ENCODE measurements at regions not wholly inside any gene's neighbourhood (a gene's known extent, or its start where the extent isn't known, plus 50 kb on each side); places are given as distances from the start of the nearest gene placed in this dataset.

DNA sequence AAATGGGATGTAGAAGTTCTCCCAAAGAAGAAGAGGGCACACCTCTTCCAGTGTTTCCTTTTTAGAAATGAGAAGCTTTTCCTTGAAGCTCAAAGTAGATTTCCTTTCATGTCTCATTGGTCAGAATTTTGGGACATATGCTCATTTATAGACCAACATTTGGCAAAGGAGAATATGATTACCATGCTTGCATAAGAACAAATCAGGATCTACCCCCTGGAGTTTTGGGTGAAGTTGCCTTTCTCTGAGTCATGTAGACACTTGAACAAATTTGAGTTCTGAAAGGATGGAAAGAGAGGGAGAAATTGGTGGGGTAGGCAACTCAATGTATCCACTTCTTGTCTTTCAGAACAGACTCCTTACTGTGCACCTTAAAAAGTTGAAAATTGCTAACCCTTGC, 409.0 kb downstream of the SLC4A3 start:
- Histone ChIP-seq H3K27me3 (ENCODE audit: control insufficient read depth in 2 of 2, insufficient read depth in 1 of 2, low read length in 1 of 2) (no peaks in the 10 kb centered on the region), H3K27ac (ENCODE audit: low read depth in 1 of 2, low read length in 1 of 2) (no peak overlapping the region), H3K36me3 (ENCODE audit: control insufficient read depth in 2 of 2, insufficient read depth in 2 of 2, low read length in 1 of 2) (no peaks in the 10 kb centered on the region), H3K9me3 (ENCODE audit: control insufficient read depth in 2 of 2, insufficient read depth in 1 of 2, low read length in 1 of 2) (no peaks in the 10 kb centered on the region), H3K4me3 (ENCODE audit: low read length in 2 of 2) (no peak overlapping the region), H3K4me1 (ENCODE audit: control insufficient read depth in 2 of 2, insufficient read depth in 2 of 2, low read length in 2 of 2) (no peaks in the 10 kb centered on the region)
- no peak for DNase-seq (ENCODE audit: low read depth in 6 of 9, low spot score in 9 of 9)

DNA sequence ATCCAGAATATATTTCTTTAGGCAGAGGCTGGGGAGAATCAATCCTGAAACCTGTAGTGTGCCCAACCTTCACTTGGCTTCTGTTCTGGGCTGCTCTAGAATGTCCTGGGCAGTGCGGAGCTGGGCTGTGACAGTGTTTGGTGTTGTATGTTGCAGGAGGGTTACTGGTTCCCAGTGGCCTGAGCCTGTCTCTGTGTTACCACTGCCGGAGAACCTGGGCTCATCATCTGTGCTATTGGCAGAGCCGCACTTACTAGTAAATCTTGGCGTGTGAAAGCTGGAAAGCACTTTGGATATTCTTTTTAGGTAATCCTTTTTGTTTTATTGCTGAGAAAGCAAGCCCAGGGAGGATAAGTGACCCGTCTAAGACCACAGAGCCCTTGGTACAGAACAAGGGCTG, 412.9 kb downstream of the SLC4A3 start:
- Histone ChIP-seq H3K36me3 (ENCODE audit: control insufficient read depth in 2 of 2, insufficient read depth in 2 of 2, low read length in 1 of 2) (no peaks in the 10 kb centered on the region), H3K27me3 (ENCODE audit: control insufficient read depth in 2 of 2, insufficient read depth in 1 of 2, low read length in 1 of 2) (no peaks in the 10 kb centered on the region), H3K4me1 (ENCODE audit: control insufficient read depth in 2 of 2, insufficient read depth in 2 of 2, low read length in 2 of 2) (no peaks in the 10 kb centered on the region), H3K9me3 (ENCODE audit: control insufficient read depth in 2 of 2, insufficient read depth in 1 of 2, low read length in 1 of 2) (no peaks in the 10 kb centered on the region), H3K4me3 (ENCODE audit: low read length in 2 of 2) (no peak overlapping the region), H3K27ac (ENCODE audit: low read depth in 1 of 2, low read length in 1 of 2) (no peak overlapping the region)
- 98% methylated on average over 5 of the region's 5 CpGs for WGBS
- no peak for DNase-seq (ENCODE audit: low read depth in 6 of 9, low spot score in 9 of 9)

DNA sequence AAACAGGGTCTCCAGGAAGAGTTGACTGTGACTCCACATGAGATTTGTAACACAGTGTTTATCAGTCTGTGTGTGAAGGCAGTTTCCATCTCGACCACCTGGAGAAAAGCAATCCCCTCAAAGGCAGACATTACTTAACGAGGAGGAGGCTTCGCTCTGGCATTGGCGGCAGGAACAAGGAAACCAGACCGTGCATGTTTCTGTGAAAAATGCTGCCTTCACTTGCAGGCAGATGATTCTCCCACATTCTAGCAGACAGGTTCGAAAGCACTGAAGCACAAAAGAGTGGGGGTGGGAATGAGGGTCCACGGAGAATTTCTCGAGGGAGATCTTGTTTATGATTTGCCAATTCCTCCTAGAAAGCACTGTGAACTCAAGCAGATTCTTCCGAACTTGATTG, 414.0 kb downstream of the SLC4A3 start:
- no peaks in the 10 kb centered on the region for H3K27me3 ChIP-seq (ENCODE audit: control insufficient read depth in 2 of 2, insufficient read depth in 1 of 2, low read length in 1 of 2)
- no peaks in the 10 kb centered on the region for H3K9me3 ChIP-seq (ENCODE audit: control insufficient read depth in 2 of 2, insufficient read depth in 1 of 2, low read length in 1 of 2)
- no peaks in the 10 kb centered on the region for H3K36me3 ChIP-seq (ENCODE audit: control insufficient read depth in 2 of 2, insufficient read depth in 2 of 2, low read length in 1 of 2)
- no peak overlapping the region for H3K4me3 ChIP-seq (ENCODE audit: low read length in 2 of 2)
- WGBS, result 83% methylated on average over 9 of the region's 9 CpGs
- no peak for DNase-seq (ENCODE audit: low read depth in 6 of 9, low spot score in 9 of 9)
- H3K27ac ChIP-seq (ENCODE audit: low read depth in 1 of 2, low read length in 1 of 2), result no peak overlapping the region
- H3K4me1 ChIP-seq (ENCODE audit: control insufficient read depth in 2 of 2, insufficient read depth in 2 of 2, low read length in 2 of 2), result no peaks in the 10 kb centered on the region

DNA sequence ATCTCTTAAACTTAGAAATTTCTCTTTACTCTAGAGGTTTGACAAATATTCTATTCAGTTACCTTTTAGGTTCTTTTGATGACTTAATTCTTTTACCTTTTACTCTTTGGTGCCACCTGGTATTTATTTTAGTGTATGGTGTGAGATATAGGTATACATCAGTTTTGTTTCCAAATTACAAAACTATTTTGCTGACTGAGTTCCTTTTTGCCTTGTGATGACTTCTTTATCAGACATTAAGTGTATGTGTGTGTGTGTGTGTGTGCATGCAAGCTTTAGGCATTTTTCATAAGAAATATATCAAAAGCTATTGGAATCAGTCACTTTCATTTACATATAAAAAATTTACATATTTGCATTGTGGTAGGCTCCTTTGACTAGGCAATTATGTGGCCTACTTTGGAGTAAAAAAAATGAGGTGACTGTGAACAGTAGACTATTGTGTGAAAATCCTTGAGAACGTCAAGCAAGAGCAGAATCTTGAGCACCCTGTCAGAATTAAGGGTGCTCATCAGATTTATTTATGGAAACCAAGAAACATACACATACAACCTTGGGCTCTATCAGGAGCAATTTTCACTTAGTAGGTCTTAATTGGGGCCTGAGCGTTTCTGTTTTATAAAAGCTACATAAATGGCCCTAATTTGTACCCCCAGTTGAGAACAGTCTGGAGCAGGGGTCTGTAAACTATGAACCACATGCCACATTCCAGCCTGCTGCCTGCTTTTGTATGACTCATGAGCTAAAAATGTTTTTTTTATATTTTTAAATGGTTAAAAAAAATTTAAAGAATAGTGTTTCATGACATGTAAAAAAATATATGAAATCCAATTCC, 415.9 kb downstream of the SLC4A3 start:
- no peaks in the 10 kb centered on the region for H3K4me1 ChIP-seq (ENCODE audit: control insufficient read depth in 2 of 2, insufficient read depth in 2 of 2, low read length in 2 of 2)
- no peaks in the 10 kb centered on the region for H3K27me3 ChIP-seq (ENCODE audit: control insufficient read depth in 2 of 2, insufficient read depth in 1 of 2, low read length in 1 of 2)
- H3K36me3 ChIP-seq (ENCODE audit: control insufficient read depth in 2 of 2, insufficient read depth in 2 of 2, low read length in 1 of 2), result no peaks in the 10 kb centered on the region
- H3K9me3 ChIP-seq (ENCODE audit: control insufficient read depth in 2 of 2, insufficient read depth in 1 of 2, low read length in 1 of 2), result no peaks in the 10 kb centered on the region
- H3K4me3 ChIP-seq (ENCODE audit: low read length in 2 of 2), result no peak overlapping the region
- DNase-seq (ENCODE audit: low read depth in 6 of 9, low spot score in 9 of 9), result no peak
- H3K27ac ChIP-seq (ENCODE audit: low read depth in 1 of 2, low read length in 1 of 2), result no peak overlapping the region
- WGBS, result 92% methylated on average over 2 of the region's 2 CpGs

DNA sequence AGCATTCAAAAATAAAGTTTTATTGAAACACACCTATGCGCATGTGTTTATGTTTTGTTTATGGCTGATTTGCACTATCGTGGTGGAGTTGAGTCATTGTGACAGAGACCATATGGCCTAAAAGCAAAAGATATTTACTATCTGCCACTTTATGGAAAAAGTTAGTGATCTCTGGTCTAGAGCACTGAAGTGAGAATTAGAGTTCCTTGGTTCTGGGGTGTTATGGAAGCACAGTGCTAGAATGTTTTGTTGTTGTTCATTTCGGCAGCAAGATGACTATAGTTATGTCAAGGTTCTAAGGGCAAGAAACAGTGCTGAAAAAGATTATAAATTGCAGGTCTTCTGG, 416.5 kb downstream of the SLC4A3 start:
- no peaks in the 10 kb centered on the region for H3K36me3 ChIP-seq (ENCODE audit: control insufficient read depth in 2 of 2, insufficient read depth in 2 of 2, low read length in 1 of 2)
- WGBS, result 98% methylated on average over 3 of the region's 3 CpGs
- no peaks in the 10 kb centered on the region for H3K27me3 ChIP-seq (ENCODE audit: control insufficient read depth in 2 of 2, insufficient read depth in 1 of 2, low read length in 1 of 2)
- H3K4me3 ChIP-seq (ENCODE audit: low read length in 2 of 2), result no peak overlapping the region
- no peaks in the 10 kb centered on the region for H3K9me3 ChIP-seq (ENCODE audit: control insufficient read depth in 2 of 2, insufficient read depth in 1 of 2, low read length in 1 of 2)
- no peaks in the 10 kb centered on the region for H3K4me1 ChIP-seq (ENCODE audit: control insufficient read depth in 2 of 2, insufficient read depth in 2 of 2, low read length in 2 of 2)
- DNase-seq (ENCODE audit: low read depth in 6 of 9, low spot score in 9 of 9), result no peak
- no peak overlapping the region for H3K27ac ChIP-seq (ENCODE audit: low read depth in 1 of 2, low read length in 1 of 2)

DNA sequence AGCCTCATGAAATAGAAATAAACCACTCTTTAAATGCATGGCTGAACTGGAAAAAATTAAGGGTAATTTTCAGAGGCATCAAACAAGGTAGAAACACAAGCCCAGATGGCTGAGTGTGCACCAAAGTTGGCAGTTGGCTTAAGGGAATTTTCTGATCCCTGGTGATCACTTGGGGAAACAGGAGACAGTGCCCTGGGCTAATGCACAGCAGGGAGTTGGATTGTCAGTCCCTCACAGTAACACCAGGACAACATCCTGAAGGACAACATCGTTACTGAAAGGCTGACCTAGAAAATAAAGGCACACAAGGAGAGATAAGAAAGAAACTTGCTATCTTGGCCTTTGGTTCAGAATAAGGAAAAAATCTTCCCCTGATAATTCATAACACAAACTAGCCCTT, 417.0 kb downstream of the SLC4A3 start:
- no peaks in the 10 kb centered on the region for H3K27me3 ChIP-seq (ENCODE audit: control insufficient read depth in 2 of 2, insufficient read depth in 1 of 2, low read length in 1 of 2)
- DNase-seq (ENCODE audit: low read depth in 6 of 9, low spot score in 9 of 9), result no peak
- 94% methylated on average over 1 of the region's 1 CpG for WGBS

DNA sequence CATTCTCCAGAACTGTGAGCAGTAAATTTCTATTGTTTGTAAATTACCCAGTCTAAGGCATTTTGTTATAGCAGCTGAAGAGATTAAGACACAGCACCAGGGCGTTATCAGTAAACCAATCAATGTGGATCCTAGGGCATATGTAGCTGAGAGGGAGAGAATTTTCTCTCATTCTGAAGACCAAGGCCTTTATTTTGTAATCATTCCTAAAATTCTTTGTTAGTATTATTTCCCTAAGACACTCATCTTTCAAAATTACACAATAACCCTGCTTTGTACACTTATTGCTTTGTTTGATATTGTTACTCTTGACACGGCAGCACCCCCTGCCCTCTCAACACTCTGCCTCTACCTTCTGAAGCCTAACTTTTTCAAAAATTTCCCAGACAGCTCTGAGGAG, 419.1 kb downstream of the SLC4A3 start:
- no peak overlapping the region for H3K4me3 ChIP-seq (ENCODE audit: low read length in 2 of 2)
- H3K27ac ChIP-seq (ENCODE audit: low read depth in 1 of 2, low read length in 1 of 2), result no peak overlapping the region
- no peaks in the 10 kb centered on the region for H3K36me3 ChIP-seq (ENCODE audit: control insufficient read depth in 2 of 2, insufficient read depth in 2 of 2, low read length in 1 of 2)
- H3K4me1 ChIP-seq (ENCODE audit: control insufficient read depth in 2 of 2, insufficient read depth in 2 of 2, low read length in 2 of 2), result no peaks in the 10 kb centered on the region
- no peak for DNase-seq (ENCODE audit: low read depth in 6 of 9, low spot score in 9 of 9)
- no peaks in the 10 kb centered on the region for H3K27me3 ChIP-seq (ENCODE audit: control insufficient read depth in 2 of 2, insufficient read depth in 1 of 2, low read length in 1 of 2)
- H3K9me3 ChIP-seq (ENCODE audit: control insufficient read depth in 2 of 2, insufficient read depth in 1 of 2, low read length in 1 of 2), result no peaks in the 10 kb centered on the region
- over 99% methylated on average over 2 of the region's 2 CpGs for WGBS

More for the DNA sequence above, 417.0 kb downstream of the SLC4A3 start:
- Histone ChIP-seq H3K27ac (ENCODE audit: low read depth in 1 of 2, low read length in 1 of 2) (no peak overlapping the region), H3K4me3 (ENCODE audit: low read length in 2 of 2) (no peak overlapping the region), H3K9me3 (ENCODE audit: control insufficient read depth in 2 of 2, insufficient read depth in 1 of 2, low read length in 1 of 2) (no peaks in the 10 kb centered on the region), H3K4me1 (ENCODE audit: control insufficient read depth in 2 of 2, insufficient read depth in 2 of 2, low read length in 2 of 2) (no peaks in the 10 kb centered on the region), H3K36me3 (ENCODE audit: control insufficient read depth in 2 of 2, insufficient read depth in 2 of 2, low read length in 1 of 2) (no peaks in the 10 kb centered on the region)

DNA sequence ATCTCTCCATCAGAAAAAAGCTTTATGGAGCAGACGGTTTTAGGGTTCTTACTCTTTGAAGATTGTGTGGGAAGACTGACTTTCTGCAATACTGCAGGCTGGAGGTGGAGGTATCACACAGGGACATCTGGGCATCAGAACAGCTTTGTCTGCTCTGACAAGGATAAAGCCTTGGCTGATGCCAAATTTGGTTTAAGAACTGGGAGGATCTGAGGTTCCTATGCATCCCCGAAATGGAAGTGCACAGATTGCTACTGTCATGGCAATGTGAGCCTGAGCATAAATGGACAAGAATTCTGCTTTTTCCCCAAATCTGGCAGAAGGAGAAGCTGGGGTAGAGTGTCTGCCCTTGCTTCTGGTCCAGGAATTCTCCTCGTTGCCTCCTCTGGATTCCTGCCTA, 424.3 kb downstream of the SLC4A3 start:
- Histone ChIP-seq H3K36me3 (ENCODE audit: control insufficient read depth in 2 of 2, insufficient read depth in 2 of 2, low read length in 1 of 2) (no peaks in the 10 kb centered on the region), H3K27ac (ENCODE audit: low read depth in 1 of 2, low read length in 1 of 2) (no peak overlapping the region), H3K27me3 (ENCODE audit: control insufficient read depth in 2 of 2, insufficient read depth in 1 of 2, low read length in 1 of 2) (no peaks in the 10 kb centered on the region), H3K4me3 (ENCODE audit: low read length in 2 of 2) (no peak overlapping the region), H3K4me1 (ENCODE audit: control insufficient read depth in 2 of 2, insufficient read depth in 2 of 2, low read length in 2 of 2) (no peaks in the 10 kb centered on the region), H3K9me3 (ENCODE audit: control insufficient read depth in 2 of 2, insufficient read depth in 1 of 2, low read length in 1 of 2) (no peaks in the 10 kb centered on the region)
- 92% methylated on average over 3 of the region's 3 CpGs for WGBS
- DNase-seq (ENCODE audit: low read depth in 6 of 9, low spot score in 9 of 9), result no peak

DNA sequence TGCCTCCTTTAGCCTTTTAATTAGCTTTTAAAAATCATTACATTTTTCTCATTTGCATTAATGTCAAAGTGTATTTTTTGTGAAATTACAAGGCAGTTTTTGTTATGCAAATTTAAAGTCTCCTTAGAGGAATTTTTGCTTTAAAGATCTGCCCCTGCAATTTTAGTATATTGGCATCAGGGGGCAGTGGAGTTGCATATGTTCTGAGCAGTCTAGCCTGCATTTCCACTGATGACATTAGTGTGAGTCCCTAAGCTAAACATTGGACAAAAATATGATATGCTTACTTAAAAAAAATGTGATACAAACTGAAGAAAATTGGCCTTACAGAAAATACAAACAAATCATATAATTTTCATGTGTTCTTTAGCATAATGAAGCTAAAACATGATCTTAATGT, 426.5 kb downstream of the SLC4A3 start:
- Histone ChIP-seq H3K27ac (ENCODE audit: low read depth in 1 of 2, low read length in 1 of 2) (no peak overlapping the region), H3K4me3 (ENCODE audit: low read length in 2 of 2) (no peak overlapping the region), H3K9me3 (ENCODE audit: control insufficient read depth in 2 of 2, insufficient read depth in 1 of 2, low read length in 1 of 2) (no peaks in the 10 kb centered on the region), H3K36me3 (ENCODE audit: control insufficient read depth in 2 of 2, insufficient read depth in 2 of 2, low read length in 1 of 2) (no peaks in the 10 kb centered on the region), H3K27me3 (ENCODE audit: control insufficient read depth in 2 of 2, insufficient read depth in 1 of 2, low read length in 1 of 2) (no peaks in the 10 kb centered on the region), H3K4me1 (ENCODE audit: control insufficient read depth in 2 of 2, insufficient read depth in 2 of 2, low read length in 2 of 2) (no peaks in the 10 kb centered on the region)
- DNase-seq (ENCODE audit: low read depth in 6 of 9, low spot score in 9 of 9), result no peak

DNA sequence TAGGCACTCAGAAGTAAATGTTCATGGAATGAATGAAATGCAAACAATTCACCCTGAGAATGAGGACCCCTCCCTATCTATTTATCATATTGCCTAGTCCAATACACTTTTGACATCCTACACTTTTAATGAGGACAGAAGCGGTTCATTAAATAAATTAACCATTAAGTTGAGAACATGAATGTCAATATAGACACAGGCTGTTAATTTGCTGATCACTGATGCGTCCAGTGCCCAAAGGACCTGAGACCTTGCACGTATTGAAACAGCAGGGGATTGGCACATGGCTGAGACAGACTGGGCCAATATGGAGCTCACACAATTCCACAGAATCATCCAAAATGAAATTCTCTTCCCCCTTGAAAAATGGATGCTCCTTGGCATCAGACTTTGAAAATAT, 430.0 kb downstream of the SLC4A3 start:
- no peaks in the 10 kb centered on the region for H3K27me3 ChIP-seq (ENCODE audit: control insufficient read depth in 2 of 2, insufficient read depth in 1 of 2, low read length in 1 of 2)
- H3K27ac ChIP-seq (ENCODE audit: low read depth in 1 of 2, low read length in 1 of 2), result no peak overlapping the region
- no peaks in the 10 kb centered on the region for H3K4me1 ChIP-seq (ENCODE audit: control insufficient read depth in 2 of 2, insufficient read depth in 2 of 2, low read length in 2 of 2)
- WGBS, result 97% methylated on average over 3 of the region's 3 CpGs
- H3K9me3 ChIP-seq (ENCODE audit: control insufficient read depth in 2 of 2, insufficient read depth in 1 of 2, low read length in 1 of 2), result no peaks in the 10 kb centered on the region
- H3K4me3 ChIP-seq (ENCODE audit: low read length in 2 of 2), result no peak overlapping the region
- no peak for DNase-seq (ENCODE audit: low read depth in 6 of 9, low spot score in 9 of 9)
- no peaks in the 10 kb centered on the region for H3K36me3 ChIP-seq (ENCODE audit: control insufficient read depth in 2 of 2, insufficient read depth in 2 of 2, low read length in 1 of 2)
